ENCODE measurements at regions not wholly inside any gene's neighbourhood (a gene's known extent, or its start where the extent isn't known, plus 50 kb on each side); places are given as distances from the start of the nearest gene placed in this dataset.
"Not testable (repeated sequence)": the region's sequence is repeated elsewhere in the genome, so short reads cannot be mapped to it uniquely, and the experiment has no call there.

DNA sequence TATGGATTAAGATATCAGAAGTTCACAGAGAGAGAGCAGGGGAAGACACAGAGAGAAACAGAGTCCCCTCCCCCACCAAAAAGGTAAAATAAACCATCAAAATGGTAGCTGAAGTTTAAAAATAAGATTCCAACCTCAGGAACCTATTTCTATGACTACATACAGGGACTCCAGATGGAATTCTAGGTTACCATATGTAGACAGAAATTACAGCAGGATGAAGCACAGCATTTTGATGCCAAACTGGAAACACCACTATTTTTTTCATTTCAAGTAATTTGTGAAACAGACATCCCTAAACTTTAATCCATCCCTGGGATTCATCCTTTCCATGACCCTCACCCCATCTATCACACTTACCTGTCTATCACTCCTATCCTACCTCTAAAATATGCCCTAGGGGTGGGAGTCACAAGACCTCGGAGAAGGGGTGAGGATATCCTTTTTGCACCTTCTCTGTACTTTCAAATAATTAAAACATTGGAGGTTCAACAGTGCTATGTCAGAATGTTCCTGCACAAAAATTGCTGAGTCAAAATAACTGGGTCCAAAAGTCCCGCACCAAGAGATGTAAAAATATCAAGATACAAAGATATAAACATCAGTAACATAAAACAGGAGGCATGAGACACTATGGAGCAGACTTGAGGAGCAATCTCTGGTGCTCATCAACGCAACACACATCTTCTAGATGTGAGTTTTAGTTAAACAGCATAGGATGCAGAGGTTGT lies 344.5 kb upstream of the RASGEF1B start:
- DNase-seq (ENCODE audit: low read depth): no peak

- DNase-seq (ENCODE audit: low read depth): peak; percentile 25
These were observed 343.4 kb upstream of the RASGEF1B start for GRCh38 chr4:81814987-81815541.

DNA sequence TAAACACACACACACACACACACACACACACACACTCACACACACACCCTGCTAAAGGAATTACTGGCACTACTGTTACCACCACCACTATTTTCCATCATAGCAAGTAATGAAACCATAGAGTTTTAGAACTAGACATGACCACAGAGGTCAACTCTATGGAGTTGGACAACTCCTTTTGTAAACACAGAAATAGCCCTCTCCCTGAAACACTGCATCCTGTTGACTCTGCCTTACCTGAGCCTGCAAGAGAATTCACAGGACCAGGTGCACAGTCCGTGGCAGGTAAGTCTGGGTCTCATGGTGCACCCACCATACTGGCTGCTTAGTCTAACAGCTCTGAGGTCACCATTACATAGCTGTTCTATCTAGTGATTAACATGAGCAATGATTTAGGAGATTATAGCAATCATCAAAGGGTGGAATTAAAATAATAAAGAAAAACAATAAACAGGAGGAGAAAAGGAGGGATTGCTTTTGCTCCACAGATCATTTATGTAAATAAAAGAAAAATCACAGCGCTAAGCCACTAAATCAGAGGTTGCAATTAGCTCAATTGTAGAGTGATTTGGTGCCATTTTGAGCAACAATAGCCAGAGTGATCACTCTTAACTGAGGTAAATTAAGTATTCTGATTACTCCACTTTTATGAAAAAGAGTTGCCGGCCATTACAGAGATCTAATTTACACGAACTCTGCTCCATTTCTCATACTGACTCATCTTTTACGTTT lies 340.0 kb upstream of the RASGEF1B start:
- DNase-seq (ENCODE audit: low read depth): no peak

DNA sequence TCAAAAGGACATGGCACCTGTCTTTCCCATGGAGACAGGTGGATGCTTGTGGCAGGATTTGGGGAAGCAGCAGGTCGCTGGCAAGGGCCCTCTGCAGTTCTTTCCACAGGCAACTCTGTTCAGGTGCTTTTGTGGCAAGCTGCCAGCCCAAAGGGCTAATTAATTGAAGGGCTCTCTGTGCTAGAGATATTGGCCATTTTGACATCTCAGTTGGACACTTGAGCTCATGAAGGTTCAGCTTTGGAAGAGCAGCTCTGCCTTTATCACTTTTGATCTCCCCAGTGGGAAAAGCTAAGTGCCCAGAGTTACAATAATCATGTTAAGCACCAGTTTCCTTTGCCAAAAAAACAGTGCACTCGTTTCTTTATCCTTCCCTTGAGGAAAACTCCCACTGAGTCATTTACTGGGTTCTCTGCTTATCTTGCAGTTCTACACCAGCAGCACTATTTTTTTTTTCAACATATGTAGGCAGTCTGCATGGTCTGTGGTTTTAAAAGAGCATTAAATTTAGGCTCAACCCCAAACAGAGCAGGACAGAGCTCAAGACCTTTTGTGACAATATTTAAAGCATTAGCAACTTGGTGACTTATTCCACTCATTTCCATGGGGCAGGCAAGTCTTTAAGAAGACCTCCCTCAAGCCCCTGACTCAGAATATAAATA lies 336.4 kb upstream of the RASGEF1B start:
- no peak for DNase-seq (ENCODE audit: low read depth)

- DNase-seq (ENCODE audit: low read depth): no peak
These were observed 335.7 kb upstream of the RASGEF1B start for GRCh38 chr4:81807386-81807785.

DNA sequence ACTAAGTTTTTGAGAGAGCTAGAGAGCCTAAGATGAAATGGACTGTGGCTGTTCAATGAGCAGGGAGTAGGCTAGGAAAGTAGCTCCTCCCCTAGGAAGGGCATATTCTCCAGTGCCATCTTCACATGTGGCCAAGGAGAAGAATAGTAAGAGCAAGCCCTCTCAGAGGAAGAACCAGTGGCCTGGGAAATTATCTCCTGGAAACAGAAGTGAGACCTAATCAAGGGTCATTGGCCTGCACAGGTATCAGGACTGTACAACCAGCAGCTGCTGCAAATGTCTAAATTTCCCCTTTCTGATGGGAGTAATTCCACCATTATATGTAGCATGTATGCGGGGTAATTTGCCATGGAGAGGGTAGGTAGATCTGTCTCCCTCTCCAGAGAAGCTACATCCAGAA lies 334.8 kb upstream of the RASGEF1B start:
- DNase-seq (ENCODE audit: low read depth): no peak

DNA sequence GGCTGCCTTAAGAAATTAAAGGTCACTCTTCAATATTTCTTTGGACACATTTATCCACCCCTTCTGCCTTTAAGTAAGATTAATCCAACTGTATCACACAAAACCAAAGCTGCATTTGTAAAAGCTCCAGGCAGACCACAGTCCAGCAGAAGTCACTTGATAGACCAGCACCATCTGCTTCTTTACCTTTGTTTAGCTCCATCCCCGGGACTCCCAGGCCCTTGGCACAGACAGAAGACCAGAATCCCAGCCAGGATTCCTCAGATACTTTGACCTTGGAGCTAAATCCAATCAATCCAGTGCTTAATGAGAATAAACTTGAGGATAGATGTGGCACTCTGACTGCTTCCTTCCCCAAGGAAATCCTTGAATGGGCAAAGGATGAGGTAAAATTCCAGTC lies 333.1 kb upstream of the RASGEF1B start:
- DNase-seq (ENCODE audit: low read depth): no peak

DNA sequence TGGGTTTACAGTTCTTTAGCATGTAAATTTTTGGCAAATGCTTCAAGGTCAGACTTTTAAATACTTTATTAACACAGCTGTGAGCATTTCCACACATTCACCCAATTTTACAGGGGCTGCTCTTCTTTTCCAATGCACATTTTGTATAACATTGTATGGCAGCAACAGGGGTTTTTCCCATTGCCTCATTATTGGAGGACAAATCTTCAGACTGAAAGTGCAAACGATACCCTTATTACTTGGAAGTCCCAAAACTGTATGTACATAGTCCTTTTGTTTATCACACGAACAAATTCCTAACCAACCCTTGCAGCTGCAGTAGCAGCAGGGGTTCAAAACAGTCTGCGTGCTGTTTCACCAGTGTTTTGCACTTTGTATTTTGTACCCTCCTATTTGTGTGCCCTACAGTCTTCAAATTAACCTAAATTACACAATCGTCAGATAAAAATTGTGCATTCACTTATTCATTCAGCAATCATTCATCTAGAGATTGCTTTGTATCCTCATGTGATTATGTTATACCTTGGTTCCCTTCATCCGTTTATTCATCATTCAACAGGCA lies 330.7 kb upstream of the RASGEF1B start:
- no peak for DNase-seq (ENCODE audit: low read depth)

DNA sequence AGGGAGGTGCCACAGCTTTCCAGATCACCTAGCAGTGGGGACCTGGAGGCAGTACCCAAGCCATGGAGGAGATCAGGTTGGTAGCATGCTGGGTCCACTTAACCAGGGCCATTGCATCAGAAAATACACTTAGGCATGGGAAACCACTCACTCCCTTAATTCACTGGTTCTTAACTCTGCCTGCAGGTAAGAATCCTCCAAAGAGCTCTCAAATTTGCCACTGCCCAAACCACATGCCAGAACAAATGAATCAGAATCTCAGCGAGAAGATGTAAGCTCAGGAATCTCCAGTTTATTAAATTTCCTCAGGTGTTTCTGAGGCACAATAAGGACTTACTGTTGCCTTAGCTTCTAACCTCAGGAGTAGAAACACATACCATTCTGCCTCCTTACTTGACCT lies 327.7 kb upstream of the RASGEF1B start:
- no peak for DNase-seq (ENCODE audit: low read depth)

DNA sequence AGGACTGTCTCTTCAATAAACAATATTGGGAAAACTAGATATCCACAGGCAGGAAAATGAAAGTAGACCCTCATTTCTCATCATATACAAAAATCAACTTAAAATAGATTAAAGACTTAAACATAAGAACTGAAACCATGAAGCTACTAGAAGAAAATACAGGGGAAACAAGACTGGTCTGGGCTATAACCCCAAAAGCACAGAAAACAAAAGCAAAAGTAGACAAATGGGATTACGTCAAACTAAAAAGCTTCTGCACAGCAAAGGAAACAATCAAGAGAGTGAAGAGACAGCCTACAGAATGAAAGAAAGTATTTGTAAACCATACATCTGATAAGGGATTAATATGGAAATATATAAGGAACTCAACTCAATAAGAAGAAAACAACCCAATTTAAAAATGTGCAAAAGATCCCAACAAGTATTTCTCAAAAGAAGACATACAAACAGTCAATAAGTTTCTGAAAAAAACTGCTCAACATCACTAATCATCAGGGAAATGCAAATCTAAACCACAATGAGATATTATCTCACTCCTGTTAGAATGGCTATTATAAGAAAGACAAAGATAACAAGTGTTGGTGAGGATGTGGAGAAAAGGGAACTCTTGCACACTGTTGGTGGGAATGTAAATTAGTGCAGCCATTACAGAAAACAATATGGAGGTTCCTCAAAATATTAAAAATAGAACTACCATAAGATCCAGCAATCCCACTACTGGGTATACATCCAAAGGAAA lies 325.3 kb upstream of the RASGEF1B start:
- DNase-seq (ENCODE audit: low read depth): no peak

DNA sequence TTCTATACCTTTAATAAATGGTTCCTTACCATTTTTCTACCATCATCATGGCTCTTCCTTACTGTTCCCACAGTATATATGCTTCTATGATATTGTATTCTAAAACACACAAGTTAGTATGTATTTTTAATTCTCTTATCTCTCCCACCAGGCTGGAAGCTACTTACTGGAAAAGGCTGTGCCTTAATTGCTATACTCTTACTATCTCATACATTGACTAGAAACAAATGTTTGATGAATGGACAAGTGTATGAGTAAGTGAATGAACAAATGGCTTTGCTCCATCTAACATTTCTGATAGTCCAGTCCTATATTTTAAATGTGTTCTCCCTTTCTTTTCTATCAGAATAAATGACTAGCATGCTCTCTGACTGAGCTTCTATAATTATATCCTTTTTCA lies 320.8 kb upstream of the RASGEF1B start:
- no peak for DNase-seq (ENCODE audit: low read depth)

DNA sequence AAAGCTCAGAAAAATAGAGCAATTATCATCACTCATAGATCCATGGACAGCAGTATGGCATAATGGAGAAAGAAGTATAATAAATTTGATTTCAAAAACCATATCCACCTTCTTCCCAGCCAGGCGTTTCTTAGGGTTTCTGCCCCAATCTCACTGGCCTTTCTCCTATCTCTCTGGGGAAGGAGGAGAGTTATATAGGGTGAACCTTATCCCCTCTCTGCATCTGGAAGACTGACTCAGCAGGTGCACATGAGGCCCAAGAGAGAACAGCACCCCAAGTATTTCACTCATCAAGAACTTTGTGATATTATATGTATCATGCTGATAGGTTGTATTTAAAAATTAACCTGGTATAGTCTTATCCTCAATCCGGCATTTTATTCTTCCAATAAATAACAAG lies 318.8 kb upstream of the RASGEF1B start:
- no peak for DNase-seq (ENCODE audit: low read depth)

DNA sequence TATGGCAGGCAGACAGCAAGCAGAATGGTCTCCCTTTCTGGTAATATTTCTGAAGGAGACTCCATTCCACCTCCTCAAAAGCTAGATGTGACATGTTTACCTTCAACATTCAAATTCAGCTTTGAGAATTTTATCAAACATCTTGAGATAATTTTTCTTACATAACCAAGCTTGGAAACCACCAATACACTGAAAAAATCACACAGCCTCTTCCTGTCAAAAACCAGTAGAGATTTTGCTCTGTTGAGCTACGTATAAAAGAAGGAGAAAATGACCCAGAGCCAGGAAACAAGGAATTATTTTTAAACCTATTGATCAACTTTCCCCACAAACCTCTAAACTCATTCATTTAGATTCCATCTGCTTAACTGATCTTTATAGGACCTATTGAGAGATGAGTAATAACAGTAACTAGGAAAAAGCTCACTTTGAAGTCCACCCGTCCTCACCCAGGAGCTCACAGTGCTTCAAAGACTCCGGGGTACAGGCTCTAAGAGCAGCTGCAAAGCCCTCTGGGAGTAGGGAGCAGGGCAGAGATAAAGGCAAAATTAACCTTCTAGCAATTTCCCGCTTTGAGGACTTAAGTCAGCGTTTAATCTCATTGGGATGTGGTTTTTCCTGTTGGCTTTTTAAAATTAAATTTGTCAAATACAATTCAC lies 318.2 kb upstream of the RASGEF1B start:
- no peak for DNase-seq (ENCODE audit: low read depth)

- no peak for DNase-seq (ENCODE audit: low read depth)
These were observed 317.5 kb upstream of the RASGEF1B start for GRCh38 chr4:81789158-81789557.

DNA sequence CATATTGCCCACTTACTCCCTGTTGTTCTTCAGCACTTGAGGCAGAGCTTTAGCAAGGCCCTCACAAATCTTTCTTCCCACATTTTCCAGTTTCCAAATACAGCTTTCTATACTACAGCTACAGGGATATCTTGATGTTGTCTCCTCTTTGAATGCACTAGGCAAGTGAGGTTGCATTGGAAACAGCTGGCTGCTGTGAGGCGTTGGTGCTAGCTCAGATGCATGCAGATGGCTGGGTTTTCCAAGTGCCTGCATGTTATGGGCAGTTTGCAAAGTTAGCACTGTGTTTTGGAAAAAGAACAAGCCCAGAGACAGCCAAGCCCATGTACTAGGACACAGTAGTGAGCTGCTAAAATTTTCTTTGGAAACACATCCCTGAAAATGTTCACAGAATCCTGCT lies 315.1 kb upstream of the RASGEF1B start:
- no peak for DNase-seq (ENCODE audit: low read depth)

GRCh38 chr4:81786063-81786763 lies 314.5 kb upstream of the RASGEF1B start:
- peak; percentile 8 for DNase-seq (ENCODE audit: low read depth)

DNA sequence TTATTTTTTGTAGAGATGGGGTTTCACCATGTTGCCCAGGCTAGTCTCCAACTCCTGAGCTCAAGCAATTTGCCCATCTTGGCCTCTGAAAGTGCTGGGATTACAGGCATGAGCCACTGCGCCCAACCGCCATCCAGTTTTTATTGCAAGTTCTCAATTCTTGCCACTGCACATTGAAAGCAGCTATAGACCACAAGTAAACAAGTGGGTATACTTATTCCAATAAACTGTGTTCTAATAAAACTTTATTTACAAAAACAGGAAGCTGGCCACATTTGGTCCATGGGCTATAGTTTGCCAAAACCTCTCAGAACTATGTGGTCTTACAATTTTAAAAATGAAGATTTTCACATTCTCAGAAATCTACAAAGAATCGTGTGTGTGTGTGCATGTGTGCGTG lies 313.6 kb upstream of the RASGEF1B start:
- no peak for DNase-seq (ENCODE audit: low read depth)

DNA sequence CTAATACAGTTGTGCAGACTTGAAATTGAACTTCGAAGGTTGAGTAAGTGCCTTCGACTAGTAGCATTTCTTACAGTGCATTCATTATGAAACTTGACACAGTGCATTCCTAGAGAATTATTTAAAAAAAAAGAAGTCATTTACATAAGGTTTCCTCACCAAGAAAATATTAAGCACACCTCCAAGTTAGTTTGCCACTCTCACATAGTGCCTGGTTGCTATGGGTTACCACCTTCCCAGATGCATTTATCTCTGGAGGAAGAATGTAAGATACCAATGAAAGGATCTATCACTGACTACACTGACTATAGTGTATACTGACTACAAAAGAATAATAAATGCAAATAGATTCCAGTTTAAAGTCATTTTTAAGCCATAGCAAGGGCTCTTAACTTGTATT lies 311.9 kb upstream of the RASGEF1B start:
- no peak for DNase-seq (ENCODE audit: low read depth)

DNA sequence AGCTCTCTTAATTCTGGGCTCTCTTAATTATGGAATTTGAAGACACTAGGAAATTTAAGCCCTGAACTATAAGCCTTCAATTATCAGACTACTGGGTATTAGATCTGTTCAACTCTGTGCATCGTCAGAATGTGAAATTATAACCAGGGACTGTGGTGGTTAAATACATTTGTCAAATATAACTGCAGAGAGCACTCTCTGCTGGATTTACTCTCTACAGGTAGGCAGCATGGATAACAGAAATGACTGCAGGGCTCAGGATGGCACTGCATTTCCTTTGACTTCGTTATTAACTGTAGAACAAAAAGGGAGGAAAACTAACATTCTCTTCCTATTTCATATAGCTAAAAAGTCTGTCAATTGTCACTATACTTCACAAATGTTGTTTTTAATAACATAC lies 310.1 kb upstream of the RASGEF1B start:
- DNase-seq (ENCODE audit: low read depth): no peak

DNA sequence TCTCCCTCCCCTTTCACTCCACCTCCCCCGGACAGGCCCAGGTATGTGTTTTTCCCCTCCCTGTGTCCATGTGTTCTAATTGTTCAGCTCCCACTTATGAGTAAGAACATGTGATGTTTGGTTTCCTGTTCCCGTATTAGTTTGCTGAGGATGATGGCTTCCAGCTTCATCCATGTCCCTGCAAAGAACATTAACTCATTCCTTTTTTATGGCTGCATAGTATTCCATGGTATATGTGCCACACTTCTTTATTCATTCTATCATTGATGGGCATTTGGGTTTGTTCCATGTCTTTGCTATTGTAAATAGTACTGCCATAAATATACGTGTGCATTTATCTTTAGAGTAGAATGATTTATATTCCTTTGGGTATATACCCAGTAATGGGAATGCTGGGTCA lies 306.0 kb upstream of the RASGEF1B start:
- not testable (repeated sequence) for DNase-seq (ENCODE audit: low read depth)

GRCh38 chr4:81776794-81777193 lies 305.1 kb upstream of the RASGEF1B start:
- no peak for DNase-seq (ENCODE audit: low read depth)
